OCI-LY7 (cell line): ENCODE measurements at regions not wholly inside any gene's neighbourhood (a gene's known extent, or its start where the extent isn't known, plus 50 kb on each side); places are given as distances from the start of the nearest gene placed in this dataset.

ENCODE experiments used
- BruUV-seq: library from RNA; stranded (reverse); fragments of 400-500 nt; replicated peaks from 2 replicates; lab custom pipeline; 2021; lab: Mats Ljungman, UMichigan
- CTCF ChIA-PET: fragments of 300-600 bp; sonication (Branson Sonifier 250); formaldehyde crosslinking; loops from one replicate; lab custom pipeline; 2022; ENCODE audit warnings: antibody characterized with exemption; ENCODE audit not compliant: unreplicated experiment; lab: Charles Lee
- POLR2A ChIA-PET: fragments of 300-600 bp; sonication (Branson Sonifier 250); formaldehyde crosslinking; loops from one replicate; lab custom pipeline; 2022; ENCODE audit warnings: antibody characterized with exemption; lab: Charles Lee
- DNase-seq: peaks from one replicate; pipeline ENCODE4 v3.0.0-alpha.2; 2015; ENCODE audit warnings: low spot score
- H2AFZ ChIP-seq: fragments of 200-600 bp; sonication (generic), shearing (Covaris generic); 2 replicates; pipeline ENCODE4 v1.6.1; 2014; ENCODE audit warnings: mild to moderate bottlenecking, antibody characterized with exemption, low read length, moderate library complexity
- H3K27ac ChIP-seq: fragments of 200-600 bp; sonication (generic); 2 replicates; pipeline ENCODE4 v1.5.1; 2014; ENCODE audit warnings: mixed run types, low read depth, mild to moderate bottlenecking, moderate library complexity, low read length, inconsistent platforms; ENCODE audit not compliant: poor library complexity, severe bottlenecking
- H3K36me3 ChIP-seq: fragments of 200-600 bp; sonication (generic); 2 replicates; pipeline ENCODE4 v1.6.1; 2014; ENCODE audit warnings: mild to moderate bottlenecking, antibody characterized with exemption, low read length, moderate library complexity, mixed read lengths; ENCODE audit not compliant: insufficient read depth
- H3K4me1 ChIP-seq: fragments of 200-600 bp; sonication (generic); 2 replicates; pipeline ENCODE4 v1.5.1; 2014; ENCODE audit warnings: mild to moderate bottlenecking, low read length; ENCODE audit not compliant: insufficient read depth, poor library complexity, severe bottlenecking
- H3K4me2 ChIP-seq: fragments of 200-600 bp; sonication (generic); 2 replicates; pipeline ENCODE4 v1.6.1; 2014; ENCODE audit warnings: mild to moderate bottlenecking, low read length
- H3K4me3 ChIP-seq: fragments of 200-600 bp; sonication (generic); 2 replicates; pipeline ENCODE4 v1.5.1; 2014; ENCODE audit warnings: mild to moderate bottlenecking, low read depth, low read length; ENCODE audit not compliant: poor library complexity, severe bottlenecking
- H3K79me2 ChIP-seq: fragments of 200-600 bp; sonication (generic); 2 replicates; pipeline ENCODE4 v1.6.1; 2016; ENCODE audit warnings: low read depth, mild to moderate bottlenecking, low read length, moderate library complexity, mixed read lengths; ENCODE audit not compliant: insufficient read depth
- H3K9me2 ChIP-seq: fragments of 200-600 bp; sonication (generic); 2 replicates; pipeline ENCODE4 v1.6.1; 2016; ENCODE audit warnings: mild to moderate bottlenecking, low read length, mixed read lengths; ENCODE audit not compliant: insufficient read depth
- H3K9me3 ChIP-seq: fragments of 200-600 bp; sonication (generic); 2 replicates; pipeline ENCODE4 v1.6.1; 2014; ENCODE audit warnings: mild to moderate bottlenecking, mixed run types, low read length, mixed read lengths
- H4K20me1 ChIP-seq: fragments of 200-600 bp; sonication (generic); 2 replicates; pipeline ENCODE4 v1.6.1; 2014; ENCODE audit warnings: mild to moderate bottlenecking, antibody characterized with exemption, low read length, moderate library complexity, mixed read lengths; ENCODE audit not compliant: insufficient read depth
- CTCF ChIP-seq: fragments of 200-600 bp; sonication (generic); conservative IDR thresholded peaks from 2 replicates; pipeline ENCODE4 v1.5.1; 2014; ENCODE audit warnings: mild to moderate bottlenecking, antibody characterized with exemption, low read length, moderate library complexity, mixed read lengths
- EZH2phosphoT487 ChIP-seq: fragments of 200-600 bp; sonication (generic); IDR thresholded peaks from 2 replicates; pipeline ENCODE4 v1.6.1; 2018; ENCODE audit warnings: low read depth, borderline replicate concordance, mild to moderate bottlenecking, mixed run types, antibody characterized with exemption, low read length, moderate library complexity, mixed read lengths
- intact Hi-C: fragments of 100-400 bp; cut with micrococcal nuclease; formaldehyde crosslinking; loops from one replicate; pipeline ENCODE4 v1.10.0; 2022; ENCODE audit not compliant: unreplicated experiment

- no peaks in the 10 kb centered on the region for H3K79me2 ChIP-seq
- no peak for DNase-seq
- H3K9me2 ChIP-seq: no peaks in the 10 kb centered on the region
- no peaks in the 10 kb centered on the region for H3K36me3 ChIP-seq
- H3K4me1 ChIP-seq: no peaks in the 10 kb centered on the region
- TF ChIP-seq CTCF: no peak
- TF ChIP-seq EZH2phosphoT487: no peak
- no peak overlapping the region for H3K27ac ChIP-seq
- H3K4me3 ChIP-seq: no peak overlapping the region
- no peaks in the 10 kb centered on the region for H3K9me3 ChIP-seq
- ChIA-PET CTCF (no interaction called here), POLR2A (no interaction called here)
- H4K20me1 ChIP-seq: no peaks in the 10 kb centered on the region
- no peak overlapping the region for H2AFZ ChIP-seq
- no TSS peak for BruUV-seq
- H3K4me2 ChIP-seq: no peak overlapping the region
- intact Hi-C loops: no loop called here
Measured at GRCh38 chr7:119033641-119034040, 809.1 kb downstream of the ANKRD7 start.

- H3K79me2 ChIP-seq: no peaks in the 10 kb centered on the region
- H3K4me3 ChIP-seq: no peak overlapping the region
- BruUV-seq: no TSS peak
- H2AFZ ChIP-seq: no peak overlapping the region
- no peaks in the 10 kb centered on the region for H3K9me3 ChIP-seq
- no peaks in the 10 kb centered on the region for H4K20me1 ChIP-seq
- no peak overlapping the region for H3K4me2 ChIP-seq
- TF ChIP-seq CTCF (no peak), EZH2phosphoT487 (no peak)
- no peaks in the 10 kb centered on the region for H3K9me2 ChIP-seq
- no peaks in the 10 kb centered on the region for H3K36me3 ChIP-seq
- H3K4me1 ChIP-seq: no peaks in the 10 kb centered on the region
- intact Hi-C loops: no loop called here
- DNase-seq: no peak
- CTCF ChIA-PET: no interaction called here
- H3K27ac ChIP-seq: no peak overlapping the region
- POLR2A ChIA-PET: interaction anchor here (0.7 kb wide), 2 partner anchors 68 to 76 kb away, joined by 3 read pairs; no protein-coding TSS in a partner anchor
Measured at GRCh38 chr7:119037941-119038340, 813.4 kb downstream of the ANKRD7 start.

GRCh38 chr7:119046068-119046467, 821.6 kb downstream of the ANKRD7 start:
- DNase-seq: no peak
- POLR2A ChIA-PET: no interaction called here
- CTCF ChIA-PET: no interaction called here
- H3K4me3 ChIP-seq: no peak overlapping the region
- no peak for TF ChIP-seq CTCF
- TF ChIP-seq EZH2phosphoT487: no peak
- no peak overlapping the region for H3K27ac ChIP-seq
- no peaks in the 10 kb centered on the region for H3K79me2 ChIP-seq
- H2AFZ ChIP-seq: no peak overlapping the region
- H4K20me1 ChIP-seq: no peaks in the 10 kb centered on the region
- H3K36me3 ChIP-seq: no peaks in the 10 kb centered on the region
- H3K4me2 ChIP-seq: no peak overlapping the region
- H3K9me2 ChIP-seq: no peaks in the 10 kb centered on the region
- intact Hi-C loops: no loop called here
- no peaks in the 10 kb centered on the region for H3K4me1 ChIP-seq
- BruUV-seq: no TSS peak
- no peaks in the 10 kb centered on the region for H3K9me3 ChIP-seq
